DOHH2 (cell line): ENCODE measurements at regions not wholly inside any gene's neighbourhood (a gene's known extent, or its start where the extent isn't known, plus 50 kb on each side); places are given as distances from the start of the nearest gene placed in this dataset.

Experiments
- CTCF ChIP-seq: fragments of 200-600 bp; sonication (generic); IDR thresholded peaks from one replicate; pipeline ENCODE4 v1.5.1; 2014; ENCODE audit warnings: antibody characterized with exemption, mild to moderate bottlenecking, low read depth, low read length; ENCODE audit not compliant: poor library complexity, severe bottlenecking
- EZH2phosphoT487 ChIP-seq: fragments of 200-600 bp; sonication (generic); IDR thresholded peaks from 2 replicates; pipeline ENCODE4 v1.6.1; 2017; ENCODE audit warnings: borderline replicate concordance, mild to moderate bottlenecking, antibody characterized with exemption, low read length, moderate library complexity, mixed read lengths

- TF ChIP-seq CTCF (no peak), EZH2phosphoT487 (no peak)
These were observed 110.8 kb upstream of the ZC3H12A start for GRCh38 chr1:37363535-37363934.
